HCT116 (cell line): ENCODE measurements at regions not wholly inside any gene's neighbourhood (a gene's known extent, or its start where the extent isn't known, plus 50 kb on each side); places are given as distances from the start of the nearest gene placed in this dataset.

Source experiments
- MAX ChIP-seq: IDR thresholded peaks from 2 replicates; pipeline ENCODE4 v1.6.1; 2012
- TF ChIP-seq, protein P1 (sequence below): IDR thresholded peaks from 2 replicates; pipeline ENCODE4 v1.6.1; 2012

DNA sequence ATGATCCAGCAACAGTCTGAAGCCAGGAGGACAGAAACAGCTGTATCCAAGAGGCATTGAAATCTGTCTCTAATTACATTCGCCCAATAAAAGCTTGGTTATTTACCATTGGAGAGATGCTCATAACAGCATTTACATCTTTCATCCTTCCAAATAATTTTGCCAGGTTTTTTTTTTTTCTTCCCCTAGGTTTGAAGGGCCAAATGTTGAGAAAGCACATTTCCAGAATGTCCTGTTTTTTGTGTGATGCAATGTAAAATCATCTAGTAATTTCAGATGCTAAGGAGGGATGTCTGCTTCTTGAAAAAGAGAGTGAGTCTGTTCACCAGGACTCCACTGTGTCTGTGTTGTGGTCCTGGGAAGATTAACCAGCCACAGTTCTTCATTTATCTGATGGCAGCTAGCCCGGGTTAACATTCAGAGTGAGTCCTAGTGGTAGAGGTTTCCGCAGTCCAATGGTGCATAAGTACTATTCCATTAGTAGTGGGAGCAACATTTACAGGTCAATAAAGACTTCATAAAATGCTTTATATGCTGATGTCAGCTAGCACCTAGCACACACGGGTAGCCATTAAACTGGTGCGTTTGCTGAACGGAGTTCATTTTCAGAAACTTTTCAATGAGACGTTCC, 406.8 kb downstream of the STIM2 start:
- no peak for TF ChIP-seq MAX
- TF ChIP-seq, protein P1, sequence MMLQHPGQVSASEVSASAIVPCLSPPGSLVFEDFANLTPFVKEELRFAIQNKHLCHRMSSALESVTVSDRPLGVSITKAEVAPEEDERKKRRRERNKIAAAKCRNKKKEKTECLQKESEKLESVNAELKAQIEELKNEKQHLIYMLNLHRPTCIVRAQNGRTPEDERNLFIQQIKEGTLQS, result no peak
